ENCODE measurements at regions not wholly inside any gene's neighbourhood (a gene's known extent, or its start where the extent isn't known, plus 50 kb on each side); places are given as distances from the start of the nearest gene placed in this dataset.

GRCh38 chr15:93730724-93731123 lies 500.6 kb upstream of the MCTP2 start:
- TF ChIP-seq CTCF (IDR thresholded peaks at IDR 0.05), result no peak
- Mint-ChIP-seq H3K27ac (no peak overlapping the region), H3K27me3 (ENCODE audit: insufficient read depth) (no peaks in the 10 kb centered on the region; the same call in 1 of the 2 replicates), H3K36me3 (ENCODE audit: low read depth) (no peaks in the 10 kb centered on the region), H3K9me3 (peaks cover 21% of the 10 kb centered on the region; the same call in 1 of the 2 replicates), H3K4me1 (ENCODE audit: low read depth) (no peaks in the 10 kb centered on the region), H3K4me3 (no peak overlapping the region)
- DNase-seq, result no peak

GRCh38 chr15:93722165-93722564 lies 509.2 kb upstream of the MCTP2 start:
- Mint-ChIP-seq H3K27ac (no peak overlapping the region), H3K9me3 (no peaks in the 10 kb centered on the region), H3K4me1 (ENCODE audit: low read depth) (peaks cover 32% of the 10 kb centered on the region), H3K36me3 (ENCODE audit: low read depth) (no peaks in the 10 kb centered on the region; the same call in 1 of the 2 replicates), H3K27me3 (ENCODE audit: insufficient read depth) (0 out of 2 replicates have a peak, but pooled peaks cover 1% of the 10 kb centered on the region), H3K4me3 (no peak overlapping the region)
- TF ChIP-seq CTCF (IDR thresholded peaks at IDR 0.05), result no peak
- DNase-seq, result no peak

GRCh38 chr15:93720607-93721006 lies 510.8 kb upstream of the MCTP2 start:
- no peak for DNase-seq
- TF ChIP-seq CTCF (IDR thresholded peaks at IDR 0.05), result no peak
- Mint-ChIP-seq H3K36me3 (ENCODE audit: low read depth) (no peaks in the 10 kb centered on the region; the same call in 1 of the 2 replicates), H3K4me1 (ENCODE audit: low read depth) (peaks cover 32% of the 10 kb centered on the region), H3K27ac (no peak overlapping the region), H3K9me3 (no peaks in the 10 kb centered on the region), H3K27me3 (ENCODE audit: insufficient read depth) (0 out of 2 replicates have a peak, but pooled peaks cover 1% of the 10 kb centered on the region), H3K4me3 (no peak overlapping the region)

- Mint-ChIP-seq H3K27ac (peak overlapping the region; percentile 92), H3K4me3 (peak overlapping the region; percentile 79), H3K4me1 (ENCODE audit: low read depth) (peaks cover 32% of the 10 kb centered on the region), H3K27me3 (ENCODE audit: insufficient read depth) (0 out of 2 replicates have a peak, but pooled peaks cover 1% of the 10 kb centered on the region), H3K36me3 (ENCODE audit: low read depth) (no peaks in the 10 kb centered on the region; the same call in 1 of the 2 replicates), H3K9me3 (no peaks in the 10 kb centered on the region)
- no peak for TF ChIP-seq CTCF (IDR thresholded peaks at IDR 0.05)
- peak; percentile 85 for DNase-seq
Observed at GRCh38 chr15:93719921-93720351, 511.4 kb upstream of the MCTP2 start.

- peaks cover 1% of the 10 kb centered on the region; the same call in 1 of the 2 replicates for H3K27me3 Mint-ChIP-seq (ENCODE audit: insufficient read depth)
- no peak for TF ChIP-seq CTCF (IDR thresholded peaks at IDR 0.05)
- DNase-seq, result no peak
- no peaks in the 10 kb centered on the region; the same call in 1 of the 2 replicates for H3K36me3 Mint-ChIP-seq (ENCODE audit: low read depth)
- no peak overlapping the region for H3K27ac Mint-ChIP-seq
- no peak overlapping the region for H3K4me3 Mint-ChIP-seq
- no peaks in the 10 kb centered on the region for H3K9me3 Mint-ChIP-seq
- H3K4me1 Mint-ChIP-seq (ENCODE audit: low read depth), result peaks cover 26% of the 10 kb centered on the region
Observed at GRCh38 chr15:93716615-93717231, 514.6 kb upstream of the MCTP2 start.
